SK-N-SH (cell line): ENCODE measurements at regions not wholly inside any gene's neighbourhood (a gene's known extent, or its start where the extent isn't known, plus 50 kb on each side); places are given as distances from the start of the nearest gene placed in this dataset.

Experiments used
- CTCF ChIA-PET: fragments of 300-600, 350-600 bp; formaldehyde crosslinking; extraction: SDS; loops from one replicate; lab custom pipeline; 2021; lab: Yijun Ruan, JAX
- POLR2A ChIA-PET: fragments of 350-600 bp; sonication (Branson Sonifier 250); formaldehyde crosslinking; extraction: SDS; loops from one replicate; lab custom pipeline; 2020; ENCODE audit warnings: antibody characterized with exemption, inconsistent platforms; lab: Yijun Ruan, JAX
- DNase-seq: peaks from one replicate; pipeline ENCODE4 v3.0.0; 2012
- H2AFZ ChIP-seq: fragments of 200-600 bp; sonication (generic); 2 replicates; pipeline ENCODE4 v1.8.1; 2016; ENCODE audit warnings: antibody characterized with exemption, mild to moderate bottlenecking, low read depth
- H3F3A ChIP-seq: fragments of 200-600 bp; sonication (generic); replicated peaks from 2 replicates; pipeline ENCODE3; 2016; ENCODE audit warnings: antibody characterized with exemption, mild to moderate bottlenecking; ENCODE audit not compliant: insufficient read depth
- H3K27ac ChIP-seq, 2 experiments: fragments of 200-500 bp in 1 of 2; fragments of 200-600 bp in 1 of 2; sonication (Bioruptor generic) in 1 of 2; sonication (generic), shearing (Covaris generic) in 1 of 2; 2 replicates each; pipeline versions ENCODE4 v1.5.1 to v1.6.1; 2014 to 2016; ENCODE audit warnings: low read depth in 2 of 2, inconsistent platforms in 1 of 2, low read length in 1 of 2, mild to moderate bottlenecking in 1 of 2, mixed read lengths in 1 of 2
- H3K27me3 ChIP-seq: fragments of 200-600 bp; sonication (generic), shearing (Covaris generic); 2 replicates; pipeline ENCODE4 v1.6.1; 2016; ENCODE audit warnings: mixed run types; ENCODE audit not compliant: insufficient read depth
- H3K36me3 ChIP-seq, 2 experiments: fragments of 200-500 bp in 1 of 2; fragments of 200-600 bp in 1 of 2; sonication (Bioruptor generic) in 1 of 2; sonication (generic) in 1 of 2; replicated peaks in 1 of 2; 2 replicates each; pipeline versions ENCODE3 to v1.5.1; 2014 to 2016; ENCODE audit warnings: low read length in 1 of 2, mild to moderate bottlenecking in 1 of 2; ENCODE audit not compliant: insufficient read depth in 2 of 2, control insufficient read depth in 1 of 2
- H3K4me1 ChIP-seq, 2 experiments: fragments of 200-500 bp in 1 of 2; fragments of 200-600 bp in 1 of 2; sonication (Bioruptor generic) in 1 of 2; sonication (generic), shearing (Covaris generic) in 1 of 2; 2 replicates each; pipeline versions ENCODE4 v1.5.1 to v1.6.1; 2014 to 2016; ENCODE audit warnings: low read depth in 1 of 2, low read length in 1 of 2, mixed run types in 1 of 2; ENCODE audit not compliant: insufficient read depth in 2 of 2, control insufficient read depth in 1 of 2
- H3K4me2 ChIP-seq: fragments of 200-600 bp; sonication (generic), shearing (Covaris generic); 2 replicates; pipeline ENCODE4 v1.6.1; 2017; ENCODE audit warnings: mixed run types
- H3K4me3 ChIP-seq, 2 experiments: fragments of 200-500 bp in 1 of 2; fragments of 200-600 bp in 1 of 2; sonication (Bioruptor generic) in 1 of 2; sonication (generic), shearing (Covaris generic) in 1 of 2; 2 replicates each; pipeline versions ENCODE4 v1.5.1 to v1.8.1; 2014 to 2016; ENCODE audit warnings: low read depth in 2 of 2, inconsistent platforms in 1 of 2, low read length in 1 of 2, mild to moderate bottlenecking in 1 of 2, mixed read lengths in 1 of 2, moderate library complexity in 1 of 2
- H3K79me2 ChIP-seq: fragments of 200-600 bp; sonication (generic); 2 replicates; pipeline ENCODE4 v1.8.1; 2017; ENCODE audit warnings: mild to moderate bottlenecking; ENCODE audit not compliant: insufficient read depth
- H3K9ac ChIP-seq: fragments of 200-600 bp; sonication (generic); 2 replicates; pipeline ENCODE4 v1.6.1; 2017; ENCODE audit warnings: mixed run types
- H3K9me2 ChIP-seq: fragments of 200-600 bp; sonication (generic); 2 replicates; pipeline ENCODE4 v1.6.1; 2017; ENCODE audit warnings: mixed run types
- H3K9me3 ChIP-seq: fragments of 200-600 bp; sonication (generic); 2 replicates; pipeline ENCODE4 v1.6.1; 2017; ENCODE audit warnings: mixed run types, mild to moderate bottlenecking, moderate library complexity
- H4K20me1 ChIP-seq: fragments of 200-600 bp; sonication (generic); 2 replicates; pipeline ENCODE4 v1.6.1; 2017; ENCODE audit warnings: mild to moderate bottlenecking, mixed run types; ENCODE audit not compliant: insufficient read depth
- WGBS: methylation state at CpG from one replicate; pipeline ENCODE4 v1.1.6; 2017; ENCODE audit warnings: low lambda C conversion rate; 5-methylcytosine and 5-hydroxymethylcytosine counted together
- small RNA-seq, 7 experiments: library from RNA; depleted of rRNA; stranded (forward); fragments of <200 nt; gene quantifications; one replicate each; pipeline ENCODE3, GENCODE V24; 2012
- TF ChIP-seq, protein P1 (sequence below): IDR thresholded peaks from 2 replicates; pipeline ENCODE4 v1.4.0; 2012; ENCODE audit warnings: low read depth, borderline replicate concordance

DNA sequence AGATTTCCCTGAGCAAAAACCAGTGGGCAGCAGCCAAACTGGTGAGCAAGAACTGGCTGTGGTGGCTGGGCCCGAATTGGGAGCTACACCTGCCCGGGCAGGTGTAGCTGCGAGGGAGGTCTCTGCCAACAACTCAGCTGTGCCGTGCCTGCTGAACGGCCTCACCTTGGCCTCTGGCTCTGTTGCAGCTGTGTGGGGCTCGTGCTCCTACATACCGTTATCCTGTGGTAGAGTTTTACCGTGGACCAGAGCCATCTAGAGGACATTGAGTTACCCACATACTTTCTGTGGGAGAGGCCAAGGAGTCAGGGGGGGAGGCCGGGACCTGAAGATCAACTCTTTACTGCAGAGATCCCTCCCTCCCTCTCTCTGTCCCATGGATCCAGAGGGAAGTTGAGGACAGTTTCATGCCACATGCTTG, 113.2 kb downstream of the TM9SF2 start:
- Histone ChIP-seq H3F3A (no peaks in the 10 kb centered on the region), H3K27ac (no peak overlapping the region), H3K9me3 (no peaks in the 10 kb centered on the region), H3K4me1 (no peaks in the 10 kb centered on the region), H3K79me2 (no peaks in the 10 kb centered on the region), H3K4me2 (no peak overlapping the region), H3K36me3 (no peaks in the 10 kb centered on the region), H3K27me3 (no peaks in the 10 kb centered on the region), H3K9ac (no peak overlapping the region), H3K9me2 (no peaks in the 10 kb centered on the region), H3K4me3 (no peak overlapping the region), H2AFZ (no peak overlapping the region), H4K20me1 (no peaks in the 10 kb centered on the region)
- POLR2A ChIA-PET, result no interaction called here
- DNase-seq, result peak; percentile 32
- CTCF ChIA-PET, result no interaction called here
- WGBS, result 98% methylated on average over 4 of the region's 9 CpGs
- TF ChIP-seq, protein P1, sequence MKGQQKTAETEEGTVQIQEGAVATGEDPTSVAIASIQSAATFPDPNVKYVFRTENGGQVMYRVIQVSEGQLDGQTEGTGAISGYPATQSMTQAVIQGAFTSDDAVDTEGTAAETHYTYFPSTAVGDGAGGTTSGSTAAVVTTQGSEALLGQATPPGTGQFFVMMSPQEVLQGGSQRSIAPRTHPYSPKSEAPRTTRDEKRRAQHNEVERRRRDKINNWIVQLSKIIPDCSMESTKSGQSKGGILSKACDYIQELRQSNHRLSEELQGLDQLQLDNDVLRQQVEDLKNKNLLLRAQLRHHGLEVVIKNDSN, result no peak

Small RNA genes lying in the stretch of these regions (small RNA-seq; reads per million reads assigned to genes)
- gene MIR4306 (0 reads per million in 7 experiments), gene RF00402 (0 reads per million in 7 experiments)
